ENCODE measurements at regions not wholly inside any gene's neighbourhood (a gene's known extent, or its start where the extent isn't known, plus 50 kb on each side); places are given as distances from the start of the nearest gene placed in this dataset.
A peak's percentile ranks its signal among the peaks of the same experiment; 100 is the strongest.
"Not testable (repeated sequence)": the region's sequence is repeated elsewhere in the genome, so short reads cannot be mapped to it uniquely, and the experiment has no call there.

GRCh38 chr4:187668526-187669082 is 327.0 kb upstream of the ZFP42 start:
- peak overlapping the region; percentile 91 for H2BK5ac ChIP-seq (ENCODE audit: low read depth, low read length, poor library complexity, severe bottlenecking)
- H4K20me1 ChIP-seq (ENCODE audit: insufficient read depth, low read length), result no peaks in the 10 kb centered on the region
- H3K14ac ChIP-seq (replicated peaks; ENCODE audit: low read depth, low read length), result no peak overlapping the region
- TF ChIP-seq SMC3 (IDR thresholded peaks at IDR 0.05; ENCODE audit: low read depth, low read length), result 0 out of 2 replicates have a peak, but pooled peaks have one; percentile 9
- TF ChIP-seq FOS (IDR thresholded peaks at IDR 0.05; ENCODE audit: low read depth, low read length), result peak; percentile 89
- no peak for TF ChIP-seq MXI1 (IDR thresholded peaks at IDR 0.05; ENCODE audit: borderline replicate concordance, low read depth, low read length)
- in situ Hi-C loops (cut with MboI; ENCODE audit: low sequenced_read_pairs) (no loop called here), intact Hi-C loops (cut with micrococcal nuclease) (loop anchor here (10.0 kb wide), 1 partner anchor 256 kb away; no protein-coding TSS in a partner anchor), dilution Hi-C loops (cut with HindIII; ENCODE audit: low sequenced_read_pairs, unreplicated experiment) (no loop called here)
- DNase-seq, result peak; percentile 83
- peak overlapping the region; percentile 78; the same call in 1 of the 2 replicates for H3K4me2 ChIP-seq (ENCODE audit: low read depth, low read length)
- H2AFZ ChIP-seq (replicated peaks; ENCODE audit: low read length, poor library complexity), result no peak overlapping the region
- H3K18ac ChIP-seq (ENCODE audit: low read depth, low read length), result peak overlapping the region; percentile 79; the same call in 1 of the 2 replicates
- H3K23ac ChIP-seq (ENCODE audit: low read depth, low read length), result peak overlapping the region; percentile 83; the same call in 1 of the 2 replicates
- no TSS peak for BruUV-seq (replicated peaks)
- no peaks in the 10 kb centered on the region for H3K9me3 ChIP-seq (ENCODE audit: control insufficient read depth, insufficient read depth, low read length)
- peak; percentile 87 for ATAC-seq (ENCODE audit: low read depth)
- H3K36me3 ChIP-seq (ENCODE audit: control insufficient read depth, insufficient read depth, low read length), result no peaks in the 10 kb centered on the region
- peak overlapping the region; percentile 89; the same call in 2 of the 3 replicates for H2BK15ac ChIP-seq (ENCODE audit: low read depth, low read length)
- peak overlapping the region; percentile 86 for H2BK120ac ChIP-seq (ENCODE audit: low read depth, low read length)
- no CpG with 5 or more reads among the region's 4 CpGs for WGBS, 2 experiments (ENCODE audit: extremely low coverage in 2 of 2, insufficient read length in 1 of 2)
- H3K79me1 ChIP-seq (ENCODE audit: low read depth in 1 of 2, low read length in 2 of 2), result no peaks in the 10 kb centered on the region
- H2AK5ac ChIP-seq (ENCODE audit: low read depth, low read length), result peak overlapping the region; percentile 81
- peak overlapping the region; percentile 77 for H4K5ac ChIP-seq (ENCODE audit: low read depth, low read length)
- H3K9me1 ChIP-seq (ENCODE audit: insufficient read depth, low read length), result peaks cover 7% of the 10 kb centered on the region; the same call in 1 of the 2 replicates
- no peak overlapping the region for H4K91ac ChIP-seq (ENCODE audit: insufficient read depth, low read depth, low read length)
- CTCF ChIA-PET, result no interaction called here
- POLR2A ChIA-PET (ENCODE audit: unreplicated experiment), result no interaction called here
- H3K56ac ChIP-seq (ENCODE audit: extremely low read depth, insufficient read depth, low read length), result no peak overlapping the region
- H4K8ac ChIP-seq (ENCODE audit: low read depth in 2 of 2, low read length in 2 of 2), result peak overlapping the region in 1 of 2 experiments; percentile 44; a peak in 1 of 4 replicates
- H3K9ac ChIP-seq (ENCODE audit: low read depth, low read length), result peak overlapping the region; percentile 57
- no peak overlapping the region for H2AK9ac ChIP-seq (replicated peaks; ENCODE audit: low read depth, low read length, poor library complexity)
- peak overlapping the region; percentile 77; the same call in 1 of the 2 replicates for H3K4ac ChIP-seq (ENCODE audit: low read depth, low read length)
- H3K27me3 ChIP-seq (ENCODE audit: control insufficient read depth, insufficient read depth, low read length), result no peaks in the 10 kb centered on the region
- peak overlapping the region; percentile 75; the same call in 1 of the 2 replicates for H2BK20ac ChIP-seq (ENCODE audit: low read depth, low read length)
- peaks cover 11% of the 10 kb centered on the region for H3K4me1 ChIP-seq (ENCODE audit: control insufficient read depth, insufficient read depth, low read length)
- H3K27ac ChIP-seq (ENCODE audit: insufficient read depth, low read length), result peak overlapping the region; percentile 45
- no peak overlapping the region for H3K4me3 ChIP-seq (ENCODE audit: insufficient read depth, low read depth, low read length)

- H3K4me1 ChIP-seq (ENCODE audit: control insufficient read depth, insufficient read depth, low read length); H2BK15ac ChIP-seq (ENCODE audit: low read depth, low read length); H3K9me3 ChIP-seq (ENCODE audit: control insufficient read depth, insufficient read depth, low read length); in situ Hi-C loops (cut with MboI; ENCODE audit: low sequenced_read_pairs); H4K5ac ChIP-seq (ENCODE audit: low read depth, low read length); H3K56ac ChIP-seq (ENCODE audit: extremely low read depth, insufficient read depth, low read length); H3K14ac ChIP-seq (replicated peaks; ENCODE audit: low read depth, low read length); DNase-seq; H2AFZ ChIP-seq (replicated peaks; ENCODE audit: low read length, poor library complexity); H4K20me1 ChIP-seq (ENCODE audit: insufficient read depth, low read length); H2BK20ac ChIP-seq (ENCODE audit: low read depth, low read length); H3K4me2 ChIP-seq (ENCODE audit: low read depth, low read length); H3K36me3 ChIP-seq (ENCODE audit: control insufficient read depth, insufficient read depth, low read length); H4K91ac ChIP-seq (ENCODE audit: insufficient read depth, low read depth, low read length); BruUV-seq (replicated peaks); H3K23ac ChIP-seq (ENCODE audit: low read depth, low read length); H2AK9ac ChIP-seq (replicated peaks; ENCODE audit: low read depth, low read length, poor library complexity); intact Hi-C loops (cut with micrococcal nuclease); H3K4me3 ChIP-seq (ENCODE audit: insufficient read depth, low read depth, low read length); POLR2A ChIA-PET (ENCODE audit: unreplicated experiment); CTCF ChIA-PET; H3K18ac ChIP-seq (ENCODE audit: low read depth, low read length); H3K27ac ChIP-seq (ENCODE audit: insufficient read depth, low read length); H4K8ac ChIP-seq (ENCODE audit: low read depth in 2 of 2, low read length in 2 of 2); H3K27me3 ChIP-seq (ENCODE audit: control insufficient read depth, insufficient read depth, low read length); dilution Hi-C loops (cut with HindIII; ENCODE audit: low sequenced_read_pairs, unreplicated experiment); H3K9me1 ChIP-seq (ENCODE audit: insufficient read depth, low read length); H2AK5ac ChIP-seq (ENCODE audit: low read depth, low read length); H3K4ac ChIP-seq (ENCODE audit: low read depth, low read length); ATAC-seq (ENCODE audit: low read depth); H2BK120ac ChIP-seq (ENCODE audit: low read depth, low read length); H3K9ac ChIP-seq (ENCODE audit: low read depth, low read length); H3K79me1 ChIP-seq (ENCODE audit: low read depth in 1 of 2, low read length in 2 of 2); H2BK5ac ChIP-seq (ENCODE audit: low read depth, low read length, poor library complexity, severe bottlenecking): not testable (repeated sequence)
- WGBS, 2 experiments (ENCODE audit: extremely low coverage in 2 of 2, insufficient read length in 1 of 2), result 92% methylated on average over 2 of the region's 13 CpGs; no CpG with 5 or more reads in 1 of the 2 experiments
Observed at GRCh38 chr4:187671521-187671920, 324.1 kb upstream of the ZFP42 start.
